GM19463 (cell line): ENCODE measurements at regions not wholly inside any gene's neighbourhood (a gene's known extent, or its start where the extent isn't known, plus 50 kb on each side); places are given as distances from the start of the nearest gene placed in this dataset.
"Not testable (repeated sequence)": the region's sequence is repeated elsewhere in the genome, so short reads cannot be mapped to it uniquely, and the experiment has no call there.

Experiments
- ATAC-seq: cut with Tn5 transposase; IDR thresholded peaks from one replicate; pipeline ENCODE4 v1.9.1; 2021; ENCODE audit warnings: mild to moderate bottlenecking, moderate library complexity; ENCODE audit not compliant: unreplicated experiment

GRCh38 chr16:8084882-8085281, 505.4 kb downstream of the TMEM114 start:
- ATAC-seq = no peak

- no peak for ATAC-seq
Measured at GRCh38 chr16:8084302-8084701, 506.0 kb downstream of the TMEM114 start.

GRCh38 chr16:8083560-8083959, 506.8 kb downstream of the TMEM114 start:
- no peak for ATAC-seq

- ATAC-seq = no peak
Measured at GRCh38 chr16:8080817-8081216, 509.5 kb downstream of the TMEM114 start.

GRCh38 chr16:8075271-8075670, 515.0 kb downstream of the TMEM114 start:
- no peak for ATAC-seq

GRCh38 chr16:8070506-8070905, 519.8 kb downstream of the TMEM114 start:
- no peak for ATAC-seq

- not testable (repeated sequence) for ATAC-seq
Measured at GRCh38 chr16:8068225-8068624, 522.1 kb downstream of the TMEM114 start.

- ATAC-seq = no peak
Measured at GRCh38 chr16:8063159-8063558, 527.2 kb downstream of the TMEM114 start.

- no peak for ATAC-seq
Measured at GRCh38 chr16:8062677-8063076, 527.6 kb downstream of the TMEM114 start.

- ATAC-seq = no peak
Measured at GRCh38 chr16:8055761-8056160, 534.5 kb downstream of the TMEM114 start.

- ATAC-seq = no peak
Measured at GRCh38 chr16:8053437-8053836, 536.9 kb downstream of the TMEM114 start.

GRCh38 chr16:8048433-8048832, 541.9 kb downstream of the TMEM114 start:
- no peak for ATAC-seq

- no peak for ATAC-seq
Measured at GRCh38 chr16:8047736-8048135, 542.6 kb downstream of the TMEM114 start.

- no peak for ATAC-seq
Measured at GRCh38 chr16:8044796-8045195, 545.5 kb downstream of the TMEM114 start.

- no peak for ATAC-seq
Measured at GRCh38 chr16:8032406-8032805, 557.9 kb downstream of the TMEM114 start.

GRCh38 chr16:8030004-8030403, 560.3 kb downstream of the TMEM114 start:
- not testable (repeated sequence) for ATAC-seq

- no peak for ATAC-seq
Measured at GRCh38 chr16:8026450-8026849, 563.9 kb downstream of the TMEM114 start.

- no peak for ATAC-seq
Measured at GRCh38 chr16:8023326-8023725, 567.0 kb downstream of the TMEM114 start.

- no peak for ATAC-seq
Measured at GRCh38 chr16:8005096-8005860, 585.0 kb downstream of the TMEM114 start.

- no peak for ATAC-seq
Measured at GRCh38 chr16:7998789-7999453, 591.4 kb downstream of the TMEM114 start.

- no peak for ATAC-seq
Measured at GRCh38 chr16:7997966-7998365, 592.3 kb downstream of the TMEM114 start.

GRCh38 chr16:7992616-7993015, 597.7 kb downstream of the TMEM114 start:
- no peak for ATAC-seq
